K562 (cell line): ENCODE measurements at regions not wholly inside any gene's neighbourhood (a gene's known extent, or its start where the extent isn't known, plus 50 kb on each side); places are given as distances from the start of the nearest gene placed in this dataset.

Experiments used
- ATAC-seq: fragments of 200-7000 bp; cut with Tn5 transposase; 3 replicates; pipeline ENCODE4 v1.9.1; 2020; ENCODE audit warnings: moderate library complexity
- BruUV-seq: library from RNA; stranded (reverse); fragments of 400-500 nt; replicated peaks from 2 replicates; lab custom pipeline; 2021; lab: Mats Ljungman, UMichigan
- CTCF ChIA-PET: fragments of 300-600 bp; formaldehyde crosslinking; extraction: SDS; loops from one replicate; lab custom pipeline; 2021; ENCODE audit warnings: low intra/inter-chr PET ratio; lab: Yijun Ruan, JAX
- POLR2A ChIA-PET: fragments of 300-600, 350-650 bp; sonication (Branson Sonifier 250); formaldehyde crosslinking; extraction: SDS; loops from one replicate; lab custom pipeline; 2021; ENCODE audit warnings: antibody characterized with exemption, inconsistent platforms; lab: Yijun Ruan, JAX
- DNase-seq, 4 experiments: peaks; one replicate each; pipeline versions ENCODE4 v3.0.0 to v3.0.0-alpha.2; 2011 to 2018; ENCODE audit warnings: low spot score in 3 of 4, mixed read lengths in 3 of 4; ENCODE audit errors: extremely low read depth in 1 of 4
- FAIRE-seq: peaks from 2 replicates; lab custom pipeline; 2011; peaks lifted over from hg19 to GRCh38; lab: Jason Lieb, UNC
- H2AFZ ChIP-seq: 2 replicates; pipeline ENCODE4 v1.6.0; 2011; ENCODE audit warnings: low read depth, low read length, control low read depth, inconsistent platforms
- H3K27ac ChIP-seq: fragments of 200-600 bp; 3 replicates; pipeline ENCODE4 v1.8.0; 2011; ENCODE audit warnings: low read depth, mild to moderate bottlenecking, control low read depth, inconsistent platforms, low read length, moderate library complexity, mixed read lengths; ENCODE audit errors: extremely low read depth
- H3K27me3 ChIP-seq, 2 experiments: fragments of 300-600 bp in 1 of 2; 2 replicates in 1 of 2; 3 replicates in 1 of 2; pipeline versions ENCODE4 v1.6.0 to v1.8.0; 2011; ENCODE audit warnings: inconsistent platforms in 2 of 2, low read length in 2 of 2, mild to moderate bottlenecking in 1 of 2, mixed read lengths in 1 of 2, moderate library complexity in 1 of 2; ENCODE audit not compliant: control insufficient read depth in 2 of 2, insufficient read depth in 2 of 2
- H3K36me3 ChIP-seq: fragments of 300-600 bp; 3 replicates; pipeline ENCODE4 v1.8.0; 2011; ENCODE audit warnings: mild to moderate bottlenecking, low read length, inconsistent platforms; ENCODE audit not compliant: control insufficient read depth, insufficient read depth
- H3K4me1 ChIP-seq, 2 experiments: fragments of 200-600 bp in 1 of 2; replicated peaks in 1 of 2; 2 replicates in 1 of 2; 3 replicates in 1 of 2; pipeline versions ENCODE4 v1.5.1 to v1.8.0; 2011; ENCODE audit warnings: inconsistent platforms in 2 of 2, low read length in 2 of 2, mild to moderate bottlenecking in 1 of 2, mixed read lengths in 1 of 2, moderate library complexity in 1 of 2; ENCODE audit not compliant: control insufficient read depth in 2 of 2, insufficient read depth in 2 of 2
- H3K4me2 ChIP-seq: 2 replicates; pipeline ENCODE4 v1.6.1; 2011; ENCODE audit warnings: low read length, control low read depth, inconsistent platforms, mixed read lengths; ENCODE audit not compliant: insufficient read depth
- H3K4me3 ChIP-seq: fragments of 200-600 bp; sonication (generic), shearing (Covaris generic); 2 replicates; pipeline ENCODE4 v1.5.1; 2016; ENCODE audit warnings: control low read depth, inconsistent platforms
- H3K79me2 ChIP-seq: fragments of 200-600 bp; 3 replicates; pipeline ENCODE4 v1.8.0; 2011; ENCODE audit warnings: low read length, inconsistent platforms; ENCODE audit not compliant: control insufficient read depth, insufficient read depth
- H3K9ac ChIP-seq, 2 experiments: 2 replicates each; pipeline versions ENCODE4 v1.6.0 to v1.6.1; 2011; ENCODE audit warnings: low read depth in 2 of 2, low read length in 2 of 2, control low read depth in 1 of 2, inconsistent platforms in 1 of 2, mild to moderate bottlenecking in 1 of 2, mixed read lengths in 1 of 2; ENCODE audit not compliant: insufficient read depth in 1 of 2
- H3K9me1 ChIP-seq: one replicate; pipeline ENCODE4 v1.6.0; 2011; ENCODE audit warnings: inconsistent platforms, mild to moderate bottlenecking, low read length, moderate library complexity; ENCODE audit not compliant: control insufficient read depth, insufficient read depth
- H3K9me3 ChIP-seq: replicated peaks from 2 replicates; pipeline ENCODE4 v1.5.1; 2011; ENCODE audit warnings: low read depth, low read length, inconsistent platforms; ENCODE audit not compliant: control insufficient read depth, insufficient read depth
- H4K20me1 ChIP-seq: replicated peaks from 2 replicates; pipeline ENCODE4 v1.6.1; 2011; ENCODE audit warnings: low read length, inconsistent platforms, mixed read lengths; ENCODE audit not compliant: control insufficient read depth, insufficient read depth
- BRF1 ChIP-seq: IDR thresholded peaks from 3 replicates; pipeline ENCODE4 v1.6.1; 2011; ENCODE audit warnings: borderline replicate concordance, mild to moderate bottlenecking; ENCODE audit not compliant: insufficient read length; ENCODE audit errors: extremely low read depth
- CBX3 ChIP-seq, 2 experiments: IDR thresholded peaks; 1 replicate in 1 of 2; 2 replicates in 1 of 2; pipeline ENCODE4 v1.6.1; 2012; ENCODE audit warnings: inconsistent platforms in 2 of 2, low read length in 2 of 2, borderline replicate concordance in 1 of 2, control low read depth in 1 of 2
- ELF2 ChIP-seq: fragments of 250-450 bp; sonication (Bioruptor Pico); IDR thresholded peaks from 2 replicates; pipeline ENCODE4 v1.5.0; 2021; ENCODE audit warnings: mild to moderate bottlenecking
- FOXP1 ChIP-seq: sonication (generic); formaldehyde crosslinking; IDR thresholded peaks from 2 replicates; pipeline ENCODE4 v1.8.0; 2022; ENCODE audit warnings: mild to moderate bottlenecking, missing genetic modification reagents
- HDAC3 ChIP-seq: fragments of 450-650 bp; IDR thresholded peaks from 2 replicates; pipeline ENCODE4 v1.6.1; 2018; ENCODE audit warnings: borderline replicate concordance, mild to moderate bottlenecking, moderate library complexity; ENCODE audit not compliant: partially characterized antibody
- HDAC6 ChIP-seq: IDR thresholded peaks from 2 replicates; pipeline ENCODE4 v1.6.1; 2012; ENCODE audit warnings: low read depth, mild to moderate bottlenecking, control low read depth, inconsistent platforms, low read length, moderate library complexity
- HINFP ChIP-seq: fragments of 450-650 bp; conservative IDR thresholded peaks from 2 replicates; pipeline ENCODE4 v1.6.1; 2016; ENCODE audit warnings: missing genetic modification characterization, low read depth, mild to moderate bottlenecking, control low read depth, missing compliant biosample characterization
- MIER1 ChIP-seq: fragments of 450-650 bp; IDR thresholded peaks from 2 replicates; pipeline ENCODE4 v1.6.1; 2016; ENCODE audit warnings: antibody characterized with exemption, mild to moderate bottlenecking, low read depth
- RBM34 ChIP-seq: fragments of 200-400 bp; formaldehyde crosslinking; IDR thresholded peaks from 2 replicates; pipeline ENCODE4 v1.6.1; 2018; ENCODE audit warnings: low read length, borderline replicate concordance; ENCODE audit not compliant: insufficient read depth
- SNRNP70 ChIP-seq: fragments of 200-400 bp; formaldehyde crosslinking; optimal IDR thresholded peaks from 2 replicates; pipeline ENCODE3; 2017; ENCODE audit warnings: low read depth, low read length
- SREBF1 ChIP-seq: fragments of 150-350 bp; IDR thresholded peaks from 2 replicates; pipeline ENCODE4 v1.6.1; 2014; ENCODE audit warnings: antibody characterized with exemption, low read depth, low read length, borderline replicate concordance
- XRCC3 ChIP-seq: fragments of 450-650 bp; IDR thresholded peaks from 2 replicates; pipeline ENCODE4 v1.6.1; 2017; ENCODE audit warnings: mild to moderate bottlenecking, moderate library complexity
- ZBTB1 ChIP-seq: sonication (generic); formaldehyde crosslinking; IDR thresholded peaks from 2 replicates; pipeline ENCODE4 v1.8.1; 2023; ENCODE audit warnings: missing genetic modification reagents, low read depth, mild to moderate bottlenecking, borderline replicate concordance
- ZBTB11 ChIP-seq, 3 experiments: fragments of 200-800 bp in 1 of 3; fragments of 250-450 bp in 1 of 3; fragments of 450-650 bp in 1 of 3; sonication (Bioruptor Pico) in 1 of 3; sonication (Bioruptor generic) in 1 of 3; formaldehyde crosslinking in 1 of 3; IDR thresholded peaks; 2 replicates each; pipeline versions ENCODE4 v1.6.1 to v1.8.0; 2016 to 2022; ENCODE audit warnings: mild to moderate bottlenecking in 2 of 3, missing genetic modification characterization in 2 of 3, missing compliant biosample characterization in 1 of 3, moderate library complexity in 1 of 3
- ZNF561 ChIP-seq: fragments of 450-650 bp; formaldehyde crosslinking; conservative IDR thresholded peaks from 2 replicates; pipeline ENCODE4 v1.4.0; 2020; ENCODE audit warnings: mild to moderate bottlenecking, moderate library complexity
- WGBS: fragments of 100-300 bp; shearing (Covaris generic); methylation state at CpG from one replicate; pipeline ENCODE4 v1.1.6; 2016; ENCODE audit warnings: low coverage, mixed read lengths; ENCODE audit not compliant: insufficient coverage; ENCODE audit errors: missing lambda C conversion rate; 5-methylcytosine and 5-hydroxymethylcytosine counted together
- in situ Hi-C: fragments of 300-500 bp; cut with MboI; formaldehyde crosslinking; loops from 4 replicates; pipeline ENCODE4 v1.15.0; 2018; ENCODE audit warnings: inconsistent platforms, mixed read lengths
- intact Hi-C: fragments of 100-400 bp; cut with micrococcal nuclease; formaldehyde crosslinking; loops from 2 replicates; pipeline ENCODE4 v1.14.2; 2022
- TF ChIP-seq, protein P1 (sequence below): sonication (generic); formaldehyde crosslinking; IDR thresholded peaks from 2 replicates; pipeline ENCODE4 v1.8.0; 2022; ENCODE audit warnings: mild to moderate bottlenecking, missing genetic modification reagents
- TF ChIP-seq, protein P2 (sequence below): sonication (generic); formaldehyde crosslinking; IDR thresholded peaks from 2 replicates; pipeline ENCODE4 v1.8.0; 2022; ENCODE audit warnings: missing genetic modification reagents, mild to moderate bottlenecking, borderline replicate concordance

- ChIA-PET CTCF (no interaction called here), POLR2A (no interaction called here)
- Histone ChIP-seq H3K79me2 (no peaks in the 10 kb centered on the region), H4K20me1 (no peaks in the 10 kb centered on the region), H3K9ac (no peak overlapping the region), H3K9me1 (no peaks in the 10 kb centered on the region), H3K36me3 (no peaks in the 10 kb centered on the region), H3K27me3 (no peaks in the 10 kb centered on the region), H3K9me3 (no peaks in the 10 kb centered on the region), H3K4me1 (no peaks in the 10 kb centered on the region), H3K4me3 (no peak overlapping the region), H2AFZ (no peak overlapping the region), H3K27ac (no peak overlapping the region), H3K4me2 (no peak overlapping the region)
- DNase-seq (no peak), ATAC-seq (no peak), FAIRE-seq (no peak)
- intact Hi-C loops: no loop called here
- no TSS peak for BruUV-seq
- in situ Hi-C loops: no loop called here
- 0% methylated on average over 1 of the region's 1 CpG for WGBS
- TF ChIP-seq SNRNP70: no peak
- no peak for TF ChIP-seq HINFP
- TF ChIP-seq ELF2 (CRISPR knock-in tag): no peak
- TF ChIP-seq HDAC6: no peak
- TF ChIP-seq MIER1: no peak
- TF ChIP-seq, protein P1, sequence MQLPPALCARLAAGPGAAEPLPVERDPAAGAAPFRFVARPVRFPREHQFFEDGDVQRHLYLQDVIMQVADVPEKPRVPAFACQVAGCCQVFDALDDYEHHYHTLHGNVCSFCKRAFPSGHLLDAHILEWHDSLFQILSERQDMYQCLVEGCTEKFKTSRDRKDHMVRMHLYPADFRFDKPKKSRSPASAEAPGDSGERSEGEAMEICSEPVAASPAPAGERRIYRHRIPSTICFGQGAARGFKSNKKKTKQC (CRISPR knock-in tag): no peak
- TF ChIP-seq, protein P2, sequence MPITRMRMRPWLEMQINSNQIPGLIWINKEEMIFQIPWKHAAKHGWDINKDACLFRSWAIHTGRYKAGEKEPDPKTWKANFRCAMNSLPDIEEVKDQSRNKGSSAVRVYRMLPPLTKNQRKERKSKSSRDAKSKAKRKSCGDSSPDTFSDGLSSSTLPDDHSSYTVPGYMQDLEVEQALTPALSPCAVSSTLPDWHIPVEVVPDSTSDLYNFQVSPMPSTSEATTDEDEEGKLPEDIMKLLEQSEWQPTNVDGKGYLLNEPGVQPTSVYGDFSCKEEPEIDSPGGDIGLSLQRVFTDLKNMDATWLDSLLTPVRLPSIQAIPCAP: no peak
- no peak for TF ChIP-seq ZNF561 (CRISPR knock-in tag)
- TF ChIP-seq BRF1: no peak
- TF ChIP-seq CBX3 (IDR thresholded peaks at IDR 0.05; ENCODE audit: borderline replicate concordance in 1 of 2, low read length in 2 of 2): no peak
- TF ChIP-seq ZBTB11 (CRISPR knock-in tag; IDR thresholded peaks at IDR 0.05): no peak
- no peak for TF ChIP-seq ZBTB1 (CRISPR knock-in tag)
- TF ChIP-seq RBM34: no peak
- no peak for TF ChIP-seq FOXP1 (CRISPR knock-in tag)
- TF ChIP-seq HDAC3: no peak
- TF ChIP-seq XRCC3: no peak
- no peak for TF ChIP-seq SREBF1
These were observed 993.6 kb downstream of the ARAP2 start for GRCh38 chr4:35250761-35251160.
